Loucy (cell line): ENCODE measurements at regions not wholly inside any gene's neighbourhood (a gene's known extent, or its start where the extent isn't known, plus 50 kb on each side); places are given as distances from the start of the nearest gene placed in this dataset.

Experiments
- H2AFZ ChIP-seq: fragments of 200-600 bp; sonication (generic); 2 replicates; pipeline ENCODE4 v1.6.0; 2016; ENCODE audit warnings: antibody characterized with exemption, mild to moderate bottlenecking, low read length, moderate library complexity
- H3F3A ChIP-seq: fragments of 200-600 bp; 2 replicates; pipeline ENCODE4 v1.6.0; 2016; ENCODE audit warnings: antibody characterized with exemption, low read depth, mild to moderate bottlenecking
- H3K27me3 ChIP-seq: fragments of 200-600 bp; sonication (generic); 2 replicates; pipeline ENCODE4 v1.6.1; 2014; ENCODE audit warnings: low read length, mild to moderate bottlenecking; ENCODE audit not compliant: insufficient read depth, poor library complexity, severe bottlenecking
- H3K36me3 ChIP-seq: fragments of 200-600 bp; sonication (generic); 2 replicates; pipeline ENCODE4 v1.6.1; 2016; ENCODE audit warnings: low read length; ENCODE audit not compliant: insufficient read depth
- H3K4me1 ChIP-seq: fragments of 200-600 bp; sonication (generic); 2 replicates; pipeline ENCODE4 v1.5.1; 2014; ENCODE audit warnings: low read length, mild to moderate bottlenecking; ENCODE audit not compliant: insufficient read depth, poor library complexity, severe bottlenecking
- H3K4me2 ChIP-seq: fragments of 200-600 bp; sonication (generic); 2 replicates; pipeline ENCODE4 v1.6.0; 2014; ENCODE audit warnings: antibody characterized with exemption, low read length, low read depth, mild to moderate bottlenecking; ENCODE audit not compliant: poor library complexity, severe bottlenecking
- H3K4me3 ChIP-seq: fragments of 200-600 bp; sonication (generic); 2 replicates; pipeline ENCODE4 v1.5.1; 2014; ENCODE audit warnings: low read length, mild to moderate bottlenecking, mixed read lengths; ENCODE audit not compliant: poor library complexity, severe bottlenecking
- H3K79me2 ChIP-seq: fragments of 200-600 bp; sonication (generic); 2 replicates; pipeline ENCODE4 v1.6.1; 2014; ENCODE audit warnings: low read length; ENCODE audit not compliant: insufficient read depth
- H3K9ac ChIP-seq: fragments of 200-600 bp; sonication (generic); 2 replicates; pipeline ENCODE4 v1.6.0; 2014; ENCODE audit warnings: mild to moderate bottlenecking, low read depth, low read length, moderate library complexity; ENCODE audit not compliant: poor library complexity, severe bottlenecking
- H3K9me2 ChIP-seq: fragments of 200-600 bp; sonication (generic); replicated peaks from 2 replicates; pipeline ENCODE4 v1.6.1; 2016; ENCODE audit warnings: low read depth, low read length, mixed read lengths
- H3K9me3 ChIP-seq: fragments of 200-600 bp; sonication (generic); 2 replicates; pipeline ENCODE4 v1.6.1; 2014; ENCODE audit warnings: mild to moderate bottlenecking, antibody characterized with exemption, low read length, low read depth; ENCODE audit not compliant: insufficient read depth
- H4K20me1 ChIP-seq: fragments of 200-600 bp; sonication (generic); 2 replicates; pipeline ENCODE4 v1.6.0; 2014; ENCODE audit warnings: antibody characterized with exemption, low read length, mild to moderate bottlenecking; ENCODE audit not compliant: insufficient read depth, poor library complexity, severe bottlenecking
- CTCF ChIP-seq: fragments of 200-600 bp; sonication (generic); conservative IDR thresholded peaks from 2 replicates; pipeline ENCODE4 v1.5.1; 2014; ENCODE audit warnings: mild to moderate bottlenecking, antibody characterized with exemption, low read length
- EZH2phosphoT487 ChIP-seq: fragments of 200-600 bp; IDR thresholded peaks from 2 replicates; pipeline ENCODE4 v1.6.1; 2018; ENCODE audit warnings: antibody characterized with exemption, mild to moderate bottlenecking, moderate library complexity, borderline replicate concordance

GRCh38 chr18:51545446-51545845 is 348.0 kb upstream of the MEX3C start:
- Histone ChIP-seq H3K79me2 (no peaks in the 10 kb centered on the region), H2AFZ (no peak overlapping the region), H3K36me3 (no peaks in the 10 kb centered on the region), H3F3A (no peaks in the 10 kb centered on the region), H3K9me2 (no peaks in the 10 kb centered on the region), H4K20me1 (no peaks in the 10 kb centered on the region), H3K4me1 (no peaks in the 10 kb centered on the region), H3K4me3 (no peak overlapping the region), H3K27me3 (no peaks in the 10 kb centered on the region), H3K9me3 (no peaks in the 10 kb centered on the region), H3K4me2 (no peak overlapping the region), H3K9ac (no peak overlapping the region)
- TF ChIP-seq EZH2phosphoT487, result no peak
- no peak for TF ChIP-seq CTCF

- Histone ChIP-seq H4K20me1 (no peaks in the 10 kb centered on the region), H3K4me2 (no peak overlapping the region), H3K27me3 (no peaks in the 10 kb centered on the region), H3K4me3 (no peak overlapping the region), H2AFZ (no peak overlapping the region), H3K36me3 (no peaks in the 10 kb centered on the region), H3K4me1 (no peaks in the 10 kb centered on the region), H3F3A (no peaks in the 10 kb centered on the region), H3K9me2 (no peaks in the 10 kb centered on the region), H3K9ac (no peak overlapping the region), H3K9me3 (no peaks in the 10 kb centered on the region), H3K79me2 (no peaks in the 10 kb centered on the region)
- TF ChIP-seq EZH2phosphoT487, result no peak
- TF ChIP-seq CTCF, result no peak
Observed at GRCh38 chr18:51559198-51559901, 361.9 kb upstream of the MEX3C start.

- Histone ChIP-seq H3K4me2 (no peak overlapping the region), H3K9me2 (no peaks in the 10 kb centered on the region), H3F3A (no peaks in the 10 kb centered on the region), H3K4me1 (no peaks in the 10 kb centered on the region), H3K9me3 (no peaks in the 10 kb centered on the region), H3K27me3 (no peaks in the 10 kb centered on the region), H2AFZ (no peak overlapping the region), H3K79me2 (no peaks in the 10 kb centered on the region), H4K20me1 (no peaks in the 10 kb centered on the region), H3K36me3 (no peaks in the 10 kb centered on the region), H3K9ac (no peak overlapping the region), H3K4me3 (no peak overlapping the region)
- TF ChIP-seq EZH2phosphoT487 (no peak), CTCF (no peak)
Observed at GRCh38 chr18:51559902-51560287, 362.4 kb upstream of the MEX3C start.
